GM21526 (cell line): ENCODE measurements at regions not wholly inside any gene's neighbourhood (a gene's known extent, or its start where the extent isn't known, plus 50 kb on each side); places are given as distances from the start of the nearest gene placed in this dataset.

Experiments
- ATAC-seq: cut with Tn5 transposase; IDR thresholded peaks from one replicate; pipeline ENCODE4 v1.9.1; 2021; ENCODE audit warnings: moderate library complexity; ENCODE audit not compliant: unreplicated experiment, low FRiP score

DNA sequence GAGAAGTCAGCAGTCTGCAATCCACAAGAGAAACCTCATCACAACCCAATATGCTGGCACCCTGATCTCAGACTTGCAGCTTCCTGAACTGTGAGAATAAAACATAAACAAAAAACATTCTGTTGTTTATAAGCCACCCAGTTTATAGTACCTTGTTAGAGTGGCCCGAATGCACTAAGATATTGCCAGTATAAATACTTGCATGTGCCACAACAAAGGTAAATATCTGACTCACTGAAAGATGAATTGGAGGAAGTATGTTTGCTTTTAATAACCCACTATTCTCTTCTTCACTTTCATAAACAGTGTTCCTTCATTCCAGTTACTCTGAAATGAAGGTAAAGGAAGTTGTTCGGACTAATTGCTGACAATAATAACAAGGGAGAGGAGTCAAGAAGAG is 1163.4 kb upstream of the CDH6 start:
- ATAC-seq = no peak

DNA sequence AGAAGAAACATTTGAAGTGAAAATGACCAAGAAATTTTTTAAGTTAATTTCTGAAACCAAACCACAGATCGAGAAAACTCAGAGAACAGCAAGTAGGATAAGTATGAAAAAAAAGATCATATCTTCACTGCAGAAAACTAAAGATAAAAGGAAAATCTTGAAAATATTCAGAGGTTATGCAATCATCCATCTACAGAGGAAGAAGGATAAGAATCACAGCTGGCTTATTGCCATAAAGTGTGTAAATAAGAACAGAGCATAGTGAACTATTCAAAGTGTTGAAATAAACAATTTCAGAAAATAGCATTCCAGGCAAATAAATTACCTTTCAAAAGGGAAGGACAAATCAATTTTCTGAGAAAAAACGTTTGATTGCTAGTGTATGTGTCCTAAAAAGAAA is 1191.7 kb upstream of the CDH6 start:
- no peak for ATAC-seq

DNA sequence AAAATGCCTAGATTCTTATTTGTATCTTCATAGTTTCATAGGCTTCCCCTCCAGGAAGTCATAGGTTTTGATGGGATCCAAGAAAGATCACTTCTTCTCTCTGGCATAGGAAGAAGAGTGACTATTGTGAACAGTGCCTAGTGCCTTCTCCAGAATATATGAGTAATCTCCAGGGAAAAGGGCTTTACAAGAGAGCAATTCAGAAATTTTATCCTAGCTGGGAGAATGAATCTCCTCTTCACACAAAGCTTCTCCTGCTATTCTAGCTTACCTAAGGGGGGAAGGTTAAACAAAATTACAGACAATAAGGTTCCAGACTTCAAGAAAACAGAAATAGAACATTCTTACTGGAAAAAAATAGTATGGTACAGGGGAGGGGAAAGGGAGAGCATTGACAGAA is 1193.3 kb upstream of the CDH6 start:
- no peak for ATAC-seq

DNA sequence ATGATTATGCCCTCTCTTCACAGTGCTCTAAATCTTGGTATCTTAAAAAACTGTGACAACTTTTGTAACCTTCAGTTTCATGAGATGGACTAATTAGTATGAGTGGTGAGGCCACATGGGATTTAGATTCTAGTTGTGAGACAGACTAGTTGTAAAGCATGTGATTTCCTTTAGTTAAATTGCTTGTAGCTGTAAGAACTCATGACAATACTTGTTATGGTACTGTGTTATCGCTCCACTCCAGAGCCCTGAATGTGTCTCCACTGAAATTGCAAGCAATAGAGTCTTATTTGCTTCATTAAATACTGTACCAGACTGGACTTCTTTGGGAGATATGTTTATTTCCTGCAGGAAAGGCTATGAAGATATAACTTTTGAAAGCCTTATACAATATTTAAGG is 1198.3 kb upstream of the CDH6 start:
- no peak for ATAC-seq

DNA sequence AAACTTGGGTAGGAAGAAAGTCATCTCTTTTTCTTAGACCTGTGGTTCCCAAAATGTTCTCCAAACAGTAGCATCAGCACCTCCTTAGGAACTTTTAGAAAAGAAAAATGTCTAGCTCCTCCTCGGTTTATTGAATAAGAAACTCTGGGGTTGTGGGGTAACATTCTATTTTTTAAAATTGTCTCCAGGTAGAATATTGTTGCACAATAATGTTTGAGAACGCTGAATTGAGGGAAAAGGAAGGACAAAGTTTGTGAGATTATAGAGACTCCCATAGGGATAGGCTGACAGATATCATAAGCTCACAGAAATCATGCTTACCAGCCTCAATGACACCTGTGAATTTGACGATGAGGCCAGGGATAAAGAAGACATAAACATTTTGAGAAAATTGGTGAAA is 1199.0 kb upstream of the CDH6 start:
- no peak for ATAC-seq

GRCh38 chr5:29993286-29993685 is 1200.2 kb upstream of the CDH6 start:
- ATAC-seq = no peak

DNA sequence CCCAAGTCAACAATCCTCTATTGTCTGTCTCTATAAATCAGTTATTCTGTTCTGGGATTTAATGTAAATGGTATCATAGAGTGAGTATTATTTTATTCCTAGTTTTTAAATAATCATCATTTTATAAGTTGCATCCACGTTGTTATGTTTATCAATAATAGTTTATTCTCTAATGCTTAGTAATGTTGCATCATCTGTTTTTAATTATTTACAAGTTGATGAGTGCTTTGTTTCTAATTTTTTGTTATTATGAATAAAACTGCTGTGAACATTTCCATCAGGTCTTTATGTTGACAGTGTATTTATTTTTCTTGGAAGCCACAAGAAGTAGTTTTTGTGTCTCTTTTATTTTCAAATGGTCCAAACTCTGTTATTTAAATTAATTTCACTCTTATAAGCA is 1201.2 kb upstream of the CDH6 start:
- no peak for ATAC-seq

DNA sequence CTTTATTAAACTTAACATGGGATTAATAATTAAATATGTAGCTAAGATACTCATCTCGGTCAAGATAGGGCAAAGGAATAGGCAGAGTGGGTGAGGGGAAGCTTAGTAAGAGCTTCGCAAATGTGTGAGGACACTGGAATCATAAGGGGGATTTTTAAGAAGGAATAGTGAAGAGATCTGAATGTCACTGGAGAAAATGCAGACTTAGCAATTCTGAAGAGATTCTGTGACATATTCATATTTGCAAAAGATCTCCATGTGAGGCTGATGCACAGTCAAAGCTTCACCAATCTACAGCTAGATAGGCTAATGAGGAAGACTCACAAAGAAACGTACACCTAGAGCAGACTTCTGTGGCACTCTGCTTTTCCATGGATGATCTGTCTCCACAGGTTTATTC is 1202.8 kb upstream of the CDH6 start:
- ATAC-seq = no peak

DNA sequence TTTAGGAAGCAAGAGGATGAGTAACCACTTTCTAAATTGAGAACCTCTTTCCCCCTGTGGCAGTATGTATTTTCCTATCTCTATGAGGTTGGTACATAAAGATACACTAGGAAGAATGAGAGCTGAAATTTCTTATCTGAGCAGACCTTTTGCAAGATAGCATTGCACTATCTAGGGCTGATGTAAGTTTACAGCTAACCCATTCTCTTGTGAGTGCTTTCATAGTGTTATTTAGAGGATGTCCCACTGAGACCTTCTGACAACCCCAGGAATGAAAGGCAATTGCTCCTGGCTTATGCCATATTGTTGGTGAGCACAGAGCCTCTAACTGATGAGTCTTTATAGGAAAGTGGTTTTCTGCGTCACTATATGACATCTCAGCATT is 1209.3 kb upstream of the CDH6 start:
- no peak for ATAC-seq

DNA sequence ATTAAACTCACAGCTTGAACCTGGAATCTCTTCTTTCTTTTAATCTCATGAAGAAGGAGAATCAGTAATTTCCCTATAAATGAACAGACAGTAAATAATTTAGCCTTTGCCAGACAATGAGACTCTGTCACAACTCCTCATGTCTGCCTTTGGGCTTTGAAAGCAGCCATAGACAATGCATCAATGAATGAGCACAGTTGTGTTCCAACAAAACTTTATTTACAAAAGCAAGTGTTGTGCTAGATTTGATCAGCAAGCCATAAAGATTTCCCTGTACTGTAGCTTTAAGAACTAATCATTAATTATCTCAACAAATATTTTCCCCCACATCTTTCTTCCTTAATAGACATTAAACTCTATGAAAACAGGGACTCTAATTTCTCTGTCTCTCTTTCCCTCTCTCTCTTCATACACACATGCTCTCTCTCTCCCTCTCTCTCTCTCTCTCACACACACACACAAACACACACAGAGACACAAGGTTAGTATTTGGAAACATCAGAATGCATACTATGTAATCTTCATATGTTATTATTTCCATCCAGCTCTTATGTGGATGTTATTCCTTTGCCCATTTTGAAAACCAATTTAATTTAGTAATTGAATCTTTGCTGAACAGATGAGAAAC is 1209.8 kb upstream of the CDH6 start:
- no peak for ATAC-seq

DNA sequence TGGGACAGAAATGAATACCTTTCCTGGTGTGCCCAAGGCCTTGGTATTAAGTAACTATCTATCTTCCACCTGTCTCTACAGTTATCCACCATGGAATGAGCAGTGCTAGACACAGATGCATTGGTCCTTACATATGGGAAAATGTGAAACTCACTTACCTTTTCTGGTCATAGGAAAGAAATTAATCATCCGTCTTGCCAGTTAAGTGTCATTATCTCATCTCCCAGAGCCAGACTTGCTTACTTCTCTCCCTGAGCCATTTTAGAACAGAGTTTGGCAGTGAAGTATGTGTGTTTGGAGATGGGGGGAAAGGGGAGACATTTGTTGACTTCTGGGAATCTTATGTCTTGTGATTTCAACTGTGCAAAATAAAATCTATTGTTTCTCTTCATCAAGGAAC is 1211.0 kb upstream of the CDH6 start:
- no peak for ATAC-seq

DNA sequence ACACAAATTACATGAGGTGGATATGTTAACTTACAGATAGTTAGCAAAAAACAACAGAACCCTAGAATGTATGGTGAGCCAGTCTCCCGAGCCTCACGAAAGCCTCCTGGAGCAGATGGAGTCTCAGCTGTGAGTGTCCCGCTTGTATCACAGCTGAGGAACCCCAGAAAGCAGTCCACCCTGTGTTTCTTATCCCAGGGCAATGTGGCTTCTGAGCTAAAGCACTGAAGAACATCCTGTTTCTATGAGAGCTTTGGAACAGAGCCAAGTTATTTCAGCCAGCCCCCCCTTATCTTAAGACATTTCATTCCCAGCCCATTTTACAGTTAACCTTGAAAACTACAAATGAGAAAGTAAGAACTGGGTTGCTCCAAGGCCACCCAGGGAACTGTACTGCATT is 1220.9 kb upstream of the CDH6 start:
- no peak for ATAC-seq

DNA sequence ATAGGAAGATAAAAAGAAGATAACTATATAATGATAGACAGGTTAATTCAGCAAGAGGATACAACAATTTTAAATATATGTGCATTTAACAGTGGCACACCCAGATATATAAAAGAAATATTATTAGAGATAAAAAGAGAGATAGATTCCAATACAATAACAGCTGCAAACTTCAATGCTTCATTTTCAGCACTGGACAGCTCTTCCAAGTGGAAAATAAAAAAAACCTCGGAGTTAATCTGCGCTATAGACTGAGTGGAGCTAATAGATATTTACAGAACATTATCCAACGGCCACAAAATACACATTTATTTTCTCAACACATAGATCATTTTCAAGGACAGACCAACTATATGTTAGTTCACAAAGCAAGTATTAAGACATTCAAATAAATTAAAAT is 1229.5 kb upstream of the CDH6 start:
- no peak for ATAC-seq

DNA sequence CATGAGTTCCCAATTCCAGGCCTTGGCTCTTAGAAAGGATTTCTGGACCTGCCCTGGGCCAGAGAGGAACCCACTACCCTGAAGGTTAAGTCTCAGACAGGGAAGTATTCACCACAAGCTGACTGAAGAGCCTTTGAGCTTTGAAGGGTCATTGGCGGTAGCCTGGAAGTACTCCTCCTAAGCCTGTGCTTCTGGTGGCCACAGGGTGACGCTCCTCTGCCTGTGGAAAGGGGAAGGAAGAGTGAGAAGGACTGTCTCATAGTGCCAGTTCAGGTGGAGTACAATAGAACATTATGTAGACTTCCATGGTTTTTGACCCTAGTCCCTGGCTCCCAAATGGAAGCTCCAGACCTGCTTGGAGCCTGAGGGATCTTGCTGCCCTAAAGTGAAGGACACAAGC is 1233.2 kb upstream of the CDH6 start:
- ATAC-seq = no peak

- no peak for ATAC-seq
These were observed 1242.9 kb upstream of the CDH6 start for GRCh38 chr5:29950416-29951145.

DNA sequence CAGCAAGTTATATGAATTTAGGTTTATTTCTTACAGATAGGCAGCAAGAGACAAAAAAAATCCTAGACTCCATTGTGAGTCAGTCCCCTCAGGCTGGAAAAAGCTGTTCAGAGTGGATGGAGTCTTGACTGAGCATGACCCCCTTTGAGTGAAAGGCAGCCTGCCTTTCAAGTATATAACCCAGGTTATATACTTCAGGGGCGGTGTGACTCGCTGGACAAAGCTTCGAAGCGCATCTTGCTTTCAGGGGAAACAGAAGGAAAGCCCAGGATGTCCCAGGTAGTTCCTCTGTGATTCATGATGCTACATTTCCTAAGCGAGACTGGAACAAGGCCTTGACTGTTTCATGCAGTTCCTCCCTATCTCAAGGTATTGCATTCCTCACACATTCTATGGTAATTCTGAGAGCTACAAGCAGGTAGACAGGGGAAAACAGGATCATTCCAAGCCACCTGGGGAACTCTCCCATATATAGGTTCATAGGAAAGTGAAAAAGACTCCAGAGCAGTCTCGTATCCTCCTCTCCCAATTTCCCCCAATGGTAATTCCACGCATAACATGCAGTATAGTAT is 1244.1 kb upstream of the CDH6 start:
- ATAC-seq = no peak

DNA sequence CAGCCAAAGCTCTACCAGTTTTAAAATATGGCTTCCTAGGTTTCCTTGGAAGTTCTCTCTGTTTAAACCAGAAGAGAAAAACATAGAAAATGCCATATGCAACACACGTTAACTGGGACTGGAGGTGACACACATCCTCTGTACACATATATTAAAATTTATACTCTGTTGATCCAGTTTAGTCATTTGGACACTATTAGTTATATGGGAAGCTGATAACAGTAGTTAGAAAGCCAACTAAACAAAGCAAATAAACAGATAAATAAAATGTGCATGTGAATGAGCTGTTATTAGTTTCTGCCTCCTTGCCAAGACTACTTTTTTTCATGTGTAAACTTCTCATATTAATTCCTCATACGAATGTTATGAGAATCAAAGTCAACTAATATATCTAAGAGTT is 1249.2 kb upstream of the CDH6 start:
- ATAC-seq = no peak

- ATAC-seq = no peak
These were observed 1251.4 kb upstream of the CDH6 start for GRCh38 chr5:29942089-29942488.

- no peak for ATAC-seq
These were observed 1253.5 kb upstream of the CDH6 start for GRCh38 chr5:29939988-29940387.

GRCh38 chr5:29935371-29935770 is 1258.1 kb upstream of the CDH6 start:
- no peak for ATAC-seq

DNA sequence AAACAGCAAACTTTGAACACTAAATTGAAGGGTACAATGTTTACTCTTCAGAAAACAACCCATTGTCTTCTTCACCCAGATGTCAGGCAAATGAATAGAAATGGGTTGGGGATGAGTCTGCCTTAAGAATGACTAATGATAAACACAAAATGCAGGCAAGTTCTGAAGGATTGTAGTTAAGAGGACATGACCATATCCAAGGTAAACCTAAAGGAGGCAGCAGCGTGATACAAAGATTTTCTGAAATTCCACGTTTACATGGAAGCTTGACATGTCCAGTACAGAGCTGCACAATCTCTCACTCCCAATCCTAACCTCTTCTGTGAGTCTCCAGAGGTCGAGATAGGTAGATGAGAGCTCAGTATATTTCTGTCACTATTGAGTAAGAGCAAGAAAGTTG is 1263.2 kb upstream of the CDH6 start:
- no peak for ATAC-seq

- no peak for ATAC-seq
These were observed 1269.4 kb upstream of the CDH6 start for GRCh38 chr5:29924107-29924506.
